GM21737 (cell line): ENCODE measurements at regions not wholly inside any gene's neighbourhood (a gene's known extent, or its start where the extent isn't known, plus 50 kb on each side); places are given as distances from the start of the nearest gene placed in this dataset.

Experiments used
- ATAC-seq: cut with Tn5 transposase; IDR thresholded peaks from one replicate; pipeline ENCODE4 v1.9.1; 2021; ENCODE audit warnings: mild to moderate bottlenecking, moderate library complexity; ENCODE audit not compliant: unreplicated experiment

- ATAC-seq: no peak
Measured at GRCh38 chr17:72487731-72488494, 367.1 kb downstream of the SOX9 start.

- no peak for ATAC-seq
Measured at GRCh38 chr17:72488555-72489271, 367.9 kb downstream of the SOX9 start.

DNA sequence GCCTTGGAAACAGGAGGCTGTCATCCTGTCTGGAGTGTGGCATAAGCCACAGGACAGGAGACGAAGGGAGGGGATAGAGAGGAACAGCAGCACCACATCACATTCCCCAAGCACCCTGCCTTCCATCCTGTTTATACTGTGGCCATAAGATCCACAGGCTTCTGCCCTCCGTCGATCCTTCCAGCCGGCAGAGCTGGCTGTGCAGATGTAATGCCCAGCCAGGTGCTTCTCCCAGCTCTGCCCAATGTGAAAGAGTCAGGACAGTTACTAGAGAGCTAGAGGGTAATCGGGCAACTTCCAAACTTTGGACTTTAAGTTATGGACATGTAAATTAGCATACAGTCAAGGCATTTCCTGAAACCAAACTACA is 368.4 kb downstream of the SOX9 start:
- ATAC-seq: no peak

DNA sequence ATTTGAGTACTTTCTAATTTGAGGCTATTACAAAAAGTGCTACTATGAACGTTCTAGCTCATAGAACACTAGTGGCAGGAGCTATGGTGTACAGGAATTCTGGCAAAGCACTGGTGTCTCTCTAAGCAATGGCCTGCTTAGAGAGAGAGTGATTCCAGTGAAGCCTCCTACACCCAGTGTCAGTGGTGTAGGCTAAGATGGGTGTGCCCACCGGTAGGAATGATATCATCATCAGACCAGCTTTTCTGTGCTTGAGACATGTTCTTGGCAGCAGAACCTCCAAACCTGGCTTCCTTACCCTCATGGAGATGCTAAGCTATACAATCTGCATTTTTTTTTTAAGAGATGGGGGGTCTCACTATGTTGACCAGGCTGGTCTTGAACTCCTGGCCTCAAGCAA is 370.3 kb downstream of the SOX9 start:
- no peak for ATAC-seq

DNA sequence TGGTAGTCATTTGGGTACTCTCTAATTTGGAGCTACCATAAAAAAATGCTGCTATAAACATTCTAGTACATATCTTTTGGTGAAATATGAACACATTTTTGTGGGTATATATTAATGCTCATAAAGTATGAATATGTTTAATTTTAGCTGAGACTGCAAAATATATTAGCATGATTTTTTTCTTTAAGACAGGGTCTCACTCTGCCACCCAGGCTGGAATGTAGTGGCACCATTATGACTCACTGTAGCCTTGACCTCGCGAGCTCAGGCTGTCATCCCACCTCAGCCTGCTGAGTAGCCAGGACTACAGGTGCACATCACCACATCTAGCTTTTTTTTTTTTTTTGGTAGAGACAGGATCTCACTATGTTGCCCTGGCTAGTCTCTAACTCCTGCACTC is 371.7 kb downstream of the SOX9 start:
- no peak for ATAC-seq

DNA sequence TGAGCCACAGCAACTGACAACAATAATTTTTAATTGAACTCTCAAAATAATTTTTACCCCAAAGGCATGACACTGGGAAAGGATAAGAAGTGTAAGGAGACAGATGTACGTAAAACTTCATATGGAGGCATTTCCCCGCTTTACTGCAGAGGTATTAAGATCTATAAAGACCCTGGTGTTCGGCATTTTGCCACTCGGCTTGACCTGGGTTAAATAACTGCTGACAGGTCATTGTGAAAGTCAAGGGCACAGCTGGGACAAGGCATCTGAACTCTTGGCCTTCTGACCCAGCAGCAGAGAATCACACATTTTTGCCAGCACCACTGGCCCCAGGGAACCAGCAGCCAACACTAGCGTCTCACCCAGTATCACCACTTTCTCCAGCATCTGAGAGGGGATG is 372.1 kb downstream of the SOX9 start:
- no peak for ATAC-seq

- no peak for ATAC-seq
Measured at GRCh38 chr17:72494566-72494965, 373.7 kb downstream of the SOX9 start.

DNA sequence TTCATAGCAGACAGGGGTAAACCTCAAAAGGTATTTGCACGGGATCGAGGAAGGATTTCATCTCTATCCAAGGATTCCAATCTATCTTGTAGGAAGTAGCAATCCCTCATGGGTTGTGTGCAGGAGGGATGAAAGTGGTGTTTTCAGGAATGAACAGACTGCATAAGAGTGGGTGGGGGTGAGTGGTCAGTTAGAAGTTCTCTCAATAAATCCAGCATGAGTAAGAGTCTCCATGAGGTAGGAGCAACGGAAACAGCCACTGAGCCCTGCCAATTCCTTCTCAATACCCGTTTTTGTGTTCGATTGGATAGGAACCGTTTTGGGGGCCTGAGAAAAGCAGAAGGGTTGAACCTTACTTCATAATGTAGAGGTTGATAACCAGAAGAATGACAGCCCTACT is 375.6 kb downstream of the SOX9 start:
- no peak for ATAC-seq

- no peak for ATAC-seq
Measured at GRCh38 chr17:72497915-72498314, 377.1 kb downstream of the SOX9 start.

DNA sequence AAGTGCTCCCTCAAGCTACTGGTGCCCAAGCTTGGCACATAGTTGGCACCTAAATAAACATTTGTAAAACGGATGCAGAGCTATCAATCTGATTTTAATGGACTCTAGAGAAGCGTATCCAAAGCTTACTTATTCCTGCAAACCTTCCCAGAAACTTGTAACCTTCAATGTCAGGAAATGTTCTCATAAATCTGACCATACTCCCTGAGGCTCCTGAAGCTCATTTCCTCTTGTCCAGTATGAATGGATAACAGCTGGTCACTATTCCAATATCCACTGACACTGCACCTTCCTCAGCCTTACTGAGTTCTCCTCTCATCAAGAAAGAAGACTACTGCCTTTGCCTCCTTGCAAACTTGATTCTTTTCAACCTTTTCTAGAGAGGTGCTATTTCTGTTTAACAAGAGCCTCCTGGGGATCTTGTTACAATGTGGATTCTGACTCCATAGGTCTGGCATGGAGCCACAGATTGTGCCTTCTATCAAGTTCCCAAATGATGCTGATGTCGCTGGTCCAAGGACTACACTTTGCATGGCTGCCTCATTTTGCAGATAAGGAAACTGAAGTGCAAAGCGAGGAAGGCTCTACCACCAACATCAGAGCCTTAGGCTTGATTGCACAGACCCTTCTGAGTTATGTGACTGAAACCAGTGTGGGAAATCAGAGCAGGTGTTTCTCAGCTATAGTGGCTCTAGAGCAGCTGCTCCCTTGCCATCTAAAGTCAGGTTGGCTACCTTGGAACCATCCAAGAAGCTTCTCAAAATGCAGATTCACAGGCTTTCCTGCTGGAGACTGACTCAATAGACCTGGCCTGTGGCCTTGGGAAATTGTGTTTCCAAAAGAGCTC is 377.8 kb downstream of the SOX9 start:
- no peak for ATAC-seq

DNA sequence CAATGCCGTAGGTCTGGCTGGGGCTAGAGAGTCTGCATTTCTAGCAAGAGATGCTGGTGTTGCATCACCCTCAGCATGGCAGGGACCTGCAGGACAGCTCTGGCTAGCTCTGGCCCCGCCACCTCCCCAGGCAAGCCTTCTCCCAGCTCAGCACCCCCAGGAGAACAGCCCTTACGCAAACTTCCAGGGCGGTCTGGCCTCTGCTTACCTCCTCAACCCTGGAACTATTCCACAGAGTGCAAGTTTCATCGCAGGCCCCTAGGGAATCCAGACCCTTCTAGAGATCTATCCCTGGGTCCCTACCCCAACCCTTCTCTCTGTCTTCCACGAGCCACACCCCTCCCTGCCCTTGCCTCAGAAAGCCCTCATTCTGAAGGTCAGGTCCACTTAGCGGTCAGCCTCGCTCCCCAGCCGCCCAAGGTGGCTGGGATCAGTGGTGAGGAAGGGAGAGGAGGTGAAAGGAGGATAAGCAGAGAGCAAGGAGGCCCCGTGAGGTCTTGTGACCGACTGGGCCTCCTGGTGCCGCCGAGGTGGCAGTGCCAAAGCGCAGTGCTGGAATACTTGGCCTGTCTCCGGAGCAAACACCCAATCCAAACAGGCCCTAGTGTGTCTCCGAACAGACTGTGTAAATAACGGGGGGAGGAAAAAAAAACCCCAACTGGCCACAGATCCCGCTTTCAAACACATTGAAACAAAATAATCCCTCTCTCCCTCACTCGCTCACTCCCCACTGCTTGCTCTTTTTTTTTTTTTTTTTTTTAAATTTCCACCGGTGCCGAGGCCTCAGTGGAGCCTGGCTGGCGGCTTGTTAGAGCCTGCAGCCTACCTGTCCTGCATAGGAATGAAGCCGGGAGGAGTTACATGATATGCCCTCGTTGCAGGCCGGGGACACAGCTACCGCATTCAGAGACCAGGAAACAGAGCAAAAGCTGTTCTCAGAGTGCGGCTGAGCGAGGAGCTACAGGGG is 380.9 kb downstream of the SOX9 start:
- no peak for ATAC-seq

DNA sequence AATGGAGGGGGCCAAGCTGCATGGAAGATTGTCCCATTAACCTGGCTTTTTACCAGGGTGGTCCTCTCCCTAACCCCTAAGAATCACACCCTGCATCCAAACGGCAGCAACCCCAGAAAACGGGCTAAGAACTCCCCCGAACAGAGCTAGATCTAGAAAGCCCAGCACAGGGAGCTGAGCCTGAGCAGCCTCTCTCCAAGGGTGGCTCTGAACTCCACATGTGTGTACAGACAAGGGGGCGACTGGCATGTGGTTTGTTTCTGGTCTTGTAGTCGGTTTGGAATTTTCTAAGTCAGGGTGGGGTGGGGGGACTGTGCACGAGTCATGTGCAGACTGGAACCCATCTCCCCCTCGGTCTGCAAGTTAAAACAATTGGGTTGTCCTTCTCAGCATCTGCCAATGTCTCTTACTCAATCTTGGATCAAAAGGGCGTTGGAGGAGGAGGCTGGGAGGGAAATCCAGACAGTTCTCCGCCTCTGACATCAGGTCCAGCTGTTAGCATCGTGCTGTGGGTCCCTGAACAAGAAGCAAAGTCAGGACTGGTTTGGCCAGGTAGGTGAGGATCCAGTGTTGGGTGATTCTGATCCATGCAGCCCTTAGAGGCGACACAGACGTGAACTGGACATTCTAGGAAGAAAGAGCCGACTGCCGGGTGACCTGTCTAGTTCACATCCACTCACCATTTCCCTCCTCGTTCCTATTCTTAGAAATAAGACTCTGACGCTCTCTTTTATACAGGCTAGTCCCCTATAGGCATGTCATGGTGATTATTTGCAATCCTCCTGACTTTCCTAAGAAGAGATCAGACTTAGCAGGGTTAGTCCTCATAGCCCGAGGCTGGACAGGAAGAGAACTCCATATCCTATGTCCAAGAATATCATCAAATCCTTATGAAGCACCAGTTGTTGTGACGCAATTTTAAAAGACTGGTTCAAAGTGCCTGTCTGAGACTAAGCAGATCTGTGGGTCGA is 381.8 kb downstream of the SOX9 start:
- ATAC-seq: no peak

DNA sequence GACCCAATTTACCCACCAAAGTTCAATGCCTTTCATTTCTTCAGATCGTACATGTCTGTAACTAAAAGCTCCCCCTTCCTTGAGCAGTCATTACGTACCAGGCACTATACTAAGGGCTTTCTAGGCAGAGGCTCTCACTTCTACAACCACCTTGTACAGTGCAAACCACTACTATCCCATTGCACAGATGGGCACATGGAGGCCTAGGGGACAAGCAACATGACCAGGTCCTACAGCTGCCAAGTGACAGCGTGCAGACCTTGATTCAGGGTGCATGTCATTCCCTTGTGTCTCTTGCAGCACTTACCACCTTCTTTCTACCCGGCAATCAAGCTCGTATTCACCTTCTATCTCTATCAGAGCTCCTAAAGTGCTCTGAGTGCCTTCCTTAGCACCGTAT is 382.7 kb downstream of the SOX9 start:
- no peak for ATAC-seq

DNA sequence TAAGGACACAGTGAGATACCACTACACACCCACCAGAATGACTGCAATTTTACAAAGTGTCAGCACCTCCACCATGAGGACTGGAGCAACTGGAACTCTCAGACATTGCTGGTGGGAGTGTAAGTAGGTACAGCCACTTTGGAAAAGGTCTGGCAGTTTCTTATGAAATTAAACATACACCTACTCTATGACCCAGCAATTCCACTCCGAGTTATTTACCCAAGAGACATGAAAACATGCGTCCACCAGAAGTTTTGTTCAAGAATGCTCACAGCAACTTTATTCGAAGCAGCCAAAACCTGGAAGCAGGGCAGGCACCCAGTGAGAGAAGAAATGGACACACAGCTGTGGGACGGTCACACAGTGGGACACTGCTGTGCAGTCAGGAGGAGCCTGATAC is 384.0 kb downstream of the SOX9 start:
- ATAC-seq: no peak

- ATAC-seq: no peak
Measured at GRCh38 chr17:72506773-72507172, 386.0 kb downstream of the SOX9 start.

DNA sequence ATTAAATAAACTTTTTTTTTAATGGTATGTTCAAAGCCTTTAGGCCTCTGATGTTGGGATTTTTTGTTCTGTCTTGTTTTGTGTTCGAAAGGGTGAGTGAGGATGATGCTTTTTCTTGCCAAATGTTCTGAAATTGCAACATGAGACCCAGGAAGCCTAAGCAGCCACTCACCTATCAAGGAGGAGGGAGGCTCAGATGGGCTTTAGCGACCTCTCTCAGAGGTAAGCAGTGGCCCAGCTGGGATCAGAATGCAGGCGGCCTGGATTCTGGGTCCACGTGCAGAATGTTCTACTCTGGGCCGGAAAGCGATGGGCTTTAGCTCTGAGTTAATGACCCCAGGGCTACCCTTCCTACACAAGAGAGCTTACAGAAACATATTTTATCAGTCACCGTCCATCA is 386.6 kb downstream of the SOX9 start:
- no peak for ATAC-seq

DNA sequence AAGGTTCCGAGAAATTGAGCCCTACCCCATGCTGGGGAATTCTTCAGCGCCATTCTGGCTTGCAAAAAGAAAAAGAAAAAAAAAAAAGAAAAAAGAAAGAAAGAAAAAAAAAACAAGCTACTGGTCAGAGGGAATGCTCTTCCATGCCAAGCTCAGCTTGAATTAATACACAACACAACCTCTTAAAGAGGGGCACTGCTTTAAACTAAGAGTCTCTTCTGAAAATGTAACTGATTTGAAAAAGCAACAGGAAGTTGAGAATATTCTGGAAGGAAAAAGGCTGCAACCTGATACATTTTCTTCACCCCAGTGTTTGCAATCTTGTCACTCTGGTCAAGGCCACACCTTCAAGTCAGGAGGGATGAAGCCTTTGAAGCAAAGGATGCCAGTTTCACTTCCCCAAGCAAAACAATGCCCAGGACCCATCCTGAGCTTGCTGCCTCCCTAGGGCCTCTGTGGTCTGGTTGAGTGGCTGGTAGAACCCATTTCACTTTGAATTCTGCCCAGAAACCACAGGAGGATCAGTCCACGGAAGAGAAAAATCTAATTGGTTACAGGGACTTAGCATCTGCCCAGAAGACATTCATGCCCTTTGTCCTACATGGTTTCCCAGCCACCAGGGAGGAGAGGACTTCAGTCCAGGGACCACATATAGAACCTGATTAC is 389.7 kb downstream of the SOX9 start:
- ATAC-seq: peak; percentile 58

DNA sequence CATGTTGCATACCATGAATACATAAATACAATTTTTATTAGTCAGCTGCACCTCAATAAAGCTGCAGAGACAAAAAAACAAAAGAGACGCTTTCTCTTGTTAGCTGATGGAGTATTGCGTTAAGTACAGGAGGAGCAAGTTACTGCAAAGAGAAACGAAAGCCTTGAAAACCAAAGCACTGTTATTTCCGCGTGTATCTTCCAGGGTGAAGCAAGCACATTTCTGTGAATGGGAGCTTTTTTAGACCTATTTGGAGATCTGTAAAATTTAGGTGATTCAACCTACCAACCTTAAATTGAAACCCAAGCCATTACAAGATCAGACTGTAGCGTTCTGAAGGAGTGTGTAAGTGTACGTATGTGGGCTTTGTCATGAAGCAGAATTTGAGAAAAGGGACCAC is 390.4 kb downstream of the SOX9 start:
- no peak for ATAC-seq

DNA sequence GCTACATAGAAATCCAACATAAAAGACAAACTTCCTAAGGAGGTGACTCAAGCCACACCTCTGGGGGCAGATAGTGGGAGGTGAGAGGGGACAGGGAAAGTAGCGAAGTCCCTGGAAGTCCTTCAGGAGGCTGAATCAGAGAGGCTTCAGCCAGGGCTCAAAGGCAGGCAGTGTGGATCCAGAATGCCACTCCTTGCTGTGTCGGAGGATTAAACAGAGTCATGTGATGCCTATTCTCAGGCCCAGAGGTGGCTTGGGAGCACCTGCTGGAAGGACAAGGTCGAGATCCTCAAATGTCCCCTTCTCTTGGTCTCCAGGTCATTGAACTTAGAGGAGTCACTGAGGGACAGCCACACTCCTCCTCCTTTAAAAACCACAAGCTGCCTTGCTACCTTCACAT is 391.1 kb downstream of the SOX9 start:
- ATAC-seq: no peak
